HG02759 (cell line): ENCODE measurements at regions not wholly inside any gene's neighbourhood (a gene's known extent, or its start where the extent isn't known, plus 50 kb on each side); places are given as distances from the start of the nearest gene placed in this dataset.

Source experiments
- ATAC-seq: cut with Tn5 transposase; IDR thresholded peaks from one replicate; pipeline ENCODE4 v1.9.1; 2021; ENCODE audit warnings: mild to moderate bottlenecking, moderate library complexity; ENCODE audit not compliant: unreplicated experiment

DNA sequence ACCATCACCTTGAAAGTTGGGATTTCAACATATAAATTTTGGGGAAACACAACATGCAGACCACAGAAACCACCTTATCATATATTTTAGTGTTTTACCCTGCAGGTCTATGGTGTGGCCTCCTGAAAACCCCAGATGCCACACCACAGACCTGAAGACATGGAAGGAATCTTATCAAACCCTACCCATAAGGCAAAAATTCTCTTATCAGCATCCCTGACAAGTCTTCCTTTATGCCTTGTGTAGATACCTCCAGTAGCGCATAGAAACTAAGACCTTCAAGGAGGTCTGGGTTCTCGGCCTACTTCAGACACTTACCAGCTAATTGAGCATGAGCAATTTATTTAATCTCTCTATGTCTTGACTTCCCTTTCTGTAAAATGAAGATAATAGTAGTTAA is 59.1 kb upstream of the SLC14A2 start:
- ATAC-seq, result no peak

DNA sequence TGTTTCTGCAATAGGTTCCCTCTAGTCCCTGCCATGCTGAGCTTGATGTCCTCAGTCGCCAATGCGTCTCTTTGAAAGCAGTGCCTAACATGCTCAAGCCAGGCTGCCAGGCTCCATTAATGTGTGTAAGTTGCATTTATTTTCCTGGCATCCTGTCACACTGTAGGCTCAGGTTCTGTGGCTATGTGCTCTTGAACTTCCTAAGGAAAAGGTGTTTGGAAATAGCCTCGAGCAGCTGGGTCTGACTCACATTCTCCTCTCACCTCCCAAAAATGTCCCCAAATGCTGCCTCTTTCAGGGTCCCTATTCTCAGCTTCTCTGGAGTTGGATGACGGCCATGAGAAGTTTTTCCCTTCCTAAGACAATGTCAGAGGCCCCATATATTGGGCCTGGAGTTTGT is 58.0 kb upstream of the SLC14A2 start:
- ATAC-seq, result no peak

DNA sequence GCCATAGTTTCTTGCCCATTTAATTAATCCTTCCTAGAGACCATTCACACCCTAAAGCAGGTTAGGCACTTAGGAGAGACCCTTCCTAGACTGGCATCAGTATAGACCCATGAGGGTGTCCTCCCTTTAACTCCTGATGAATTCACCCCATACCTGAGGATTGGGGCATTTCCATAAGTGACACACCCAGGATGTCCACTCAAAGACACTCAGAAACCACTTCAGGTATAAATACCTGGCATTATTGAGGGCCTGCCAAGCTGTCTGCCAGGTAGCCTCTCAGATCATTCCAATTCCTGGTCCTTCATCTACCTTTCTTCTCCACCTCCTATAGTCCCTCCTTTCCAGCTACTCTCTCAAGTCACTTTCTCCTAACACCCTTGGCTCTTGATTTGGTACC is 57.5 kb upstream of the SLC14A2 start:
- no peak for ATAC-seq

DNA sequence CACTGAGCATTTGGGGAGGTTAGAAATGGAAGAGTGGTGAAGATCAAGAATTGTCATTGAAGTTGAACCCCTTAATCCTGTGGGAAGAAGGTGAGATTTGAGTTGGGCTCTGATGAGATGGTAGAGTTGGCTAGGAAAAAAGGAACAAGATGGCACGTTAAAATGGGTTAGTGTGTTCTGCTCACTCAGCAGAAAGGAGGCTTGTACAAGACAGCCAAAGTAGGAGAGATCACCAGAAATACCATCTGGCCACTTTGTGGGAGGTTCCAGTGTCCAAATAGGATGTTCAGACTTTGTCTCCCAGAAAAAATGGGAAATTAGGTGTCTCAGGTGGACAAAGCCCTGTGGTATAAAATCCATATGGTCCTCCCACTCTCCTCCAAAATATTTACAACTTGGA is 56.0 kb upstream of the SLC14A2 start:
- ATAC-seq, result no peak

DNA sequence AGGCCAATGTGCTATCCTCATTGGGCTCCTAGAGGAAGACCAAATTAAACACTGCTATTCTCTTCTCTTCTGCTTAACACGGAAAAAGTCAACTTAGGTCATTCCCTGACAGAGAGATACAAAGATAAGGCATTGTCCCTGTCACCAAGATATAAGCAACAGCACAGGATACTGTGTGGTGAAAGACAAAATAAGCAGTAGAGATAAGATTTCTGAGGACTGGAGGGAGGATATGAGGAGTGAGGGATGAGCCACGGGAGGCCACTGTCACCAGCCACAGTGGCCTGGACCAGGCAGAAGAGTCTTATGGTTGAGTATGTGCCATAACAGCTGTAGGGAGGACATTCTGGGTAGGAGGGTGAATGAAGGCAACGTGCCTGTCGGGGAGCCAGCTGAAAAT is 54.4 kb upstream of the SLC14A2 start:
- ATAC-seq, result no peak

DNA sequence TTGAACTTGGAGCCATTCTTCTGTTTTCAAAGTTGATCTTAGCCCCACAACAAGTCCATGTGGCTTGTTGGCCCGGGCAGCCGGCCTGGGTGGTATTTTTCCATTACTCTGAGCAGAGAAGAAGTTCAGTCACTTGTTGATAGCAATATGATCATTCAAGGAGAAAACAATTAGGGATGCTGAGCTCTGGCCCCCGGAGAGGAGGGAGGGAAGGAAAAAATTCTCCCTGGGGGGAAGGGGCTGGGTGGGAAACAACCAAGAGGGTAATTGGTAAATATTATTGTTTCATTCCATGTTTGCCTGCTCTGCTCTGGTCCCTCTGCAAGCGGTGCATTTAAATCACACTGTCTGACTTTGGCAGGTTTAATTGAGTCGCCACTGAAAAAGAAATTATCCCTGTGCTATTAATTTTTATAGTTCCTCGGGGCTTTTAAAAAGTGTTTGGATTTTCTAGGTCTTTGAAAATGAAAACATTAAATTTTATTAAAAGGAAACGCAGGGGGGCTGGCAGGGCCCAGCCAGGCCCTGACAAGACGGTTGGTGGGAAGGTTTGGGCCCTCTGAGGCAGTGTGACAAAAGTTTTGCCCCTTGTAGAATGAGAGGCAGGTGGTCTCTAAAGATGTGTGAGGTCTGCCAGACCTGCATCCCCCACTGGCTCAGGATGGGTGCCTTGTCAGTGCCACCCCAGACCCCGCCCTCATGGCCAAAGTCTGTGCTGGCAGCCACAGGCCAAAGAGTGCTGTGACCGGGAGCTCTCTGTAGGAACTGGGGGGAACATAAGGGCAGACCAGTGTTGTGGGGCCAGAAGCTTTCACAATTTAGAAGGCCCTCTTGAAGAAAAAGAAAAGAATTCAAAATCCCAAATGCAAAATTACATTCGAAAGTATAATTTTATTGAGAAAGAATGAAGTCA is 52.5 kb upstream of the SLC14A2 start:
- ATAC-seq, result no peak

DNA sequence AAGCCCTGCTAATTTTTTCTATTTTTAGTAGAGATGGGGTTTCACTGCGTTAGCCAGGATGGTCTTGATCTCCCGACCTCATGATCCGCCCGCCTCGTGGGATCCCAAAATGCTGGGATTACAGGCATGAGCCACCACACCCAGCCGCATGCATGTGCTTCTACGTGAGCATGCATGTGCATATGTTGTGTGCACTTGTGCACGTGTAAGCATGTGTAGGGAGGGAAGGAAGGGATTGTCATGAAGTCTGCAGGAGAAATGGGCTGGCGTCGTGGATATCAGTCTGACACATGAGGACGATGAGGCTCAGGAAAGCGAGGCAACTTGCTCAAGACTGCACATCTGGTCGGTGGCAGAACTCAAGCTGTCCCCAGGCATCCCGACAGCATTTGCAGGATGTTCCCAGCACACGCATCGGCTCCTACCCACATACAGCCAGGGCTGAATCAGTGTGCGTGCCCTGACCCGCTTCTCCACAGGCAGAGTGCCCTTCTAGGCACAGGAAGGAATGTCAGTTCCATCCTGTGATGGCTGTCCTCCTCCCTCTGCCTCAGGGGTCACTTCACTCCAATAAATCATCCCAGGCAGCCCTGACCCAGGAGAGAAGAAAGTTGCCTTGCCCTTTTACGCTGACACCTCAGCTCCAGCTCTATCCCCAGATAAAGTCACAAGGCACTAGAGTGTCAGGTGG is 49.9 kb upstream of the SLC14A2 start:
- no peak for ATAC-seq
